Progenitor cell of endocrine pancreas (in vitro differentiated cells): ENCODE measurements at regions not wholly inside any gene's neighbourhood (a gene's known extent, or its start where the extent isn't known, plus 50 kb on each side); places are given as distances from the start of the nearest gene placed in this dataset.
"Not testable (repeated sequence)": the region's sequence is repeated elsewhere in the genome, so short reads cannot be mapped to it uniquely, and the experiment has no call there.

ENCODE experiments used
- DNase-seq: peaks from one replicate; pipeline ENCODE4 v3.0.0; 2021; ENCODE audit warnings: low spot score; ENCODE audit not compliant: unreplicated experiment
- H3K27ac Mint-ChIP-seq: 2 replicates; pipeline ENCODE4 v1.8.0; 2021; ENCODE audit warnings: mild to moderate bottlenecking, moderate library complexity, mixed read lengths
- H3K27me3 Mint-ChIP-seq: 2 replicates; pipeline ENCODE4 v1.8.0; 2021; ENCODE audit warnings: mixed read lengths
- H3K36me3 Mint-ChIP-seq: 2 replicates; pipeline ENCODE4 v1.8.0; 2022; ENCODE audit warnings: mixed read lengths; ENCODE audit not compliant: insufficient read depth
- H3K4me1 Mint-ChIP-seq: 2 replicates; pipeline ENCODE4 v1.8.0; 2021; ENCODE audit warnings: low read depth, mixed read lengths
- H3K4me3 Mint-ChIP-seq: 2 replicates; pipeline ENCODE4 v1.8.0; 2021; ENCODE audit warnings: low read depth, mild to moderate bottlenecking, moderate library complexity, mixed read lengths
- H3K9me3 Mint-ChIP-seq: 2 replicates; pipeline ENCODE4 v1.8.0; 2021; ENCODE audit warnings: low read depth, mixed read lengths
- TF ChIP-seq, protein P1 (sequence below): fragments of 200-600 bp; sonication (generic); IDR thresholded peaks from one replicate; pipeline ENCODE4 v1.5.0; 2021; ENCODE audit warnings: antibody characterized with exemption, mild to moderate bottlenecking; ENCODE audit not compliant: unreplicated experiment

DNA sequence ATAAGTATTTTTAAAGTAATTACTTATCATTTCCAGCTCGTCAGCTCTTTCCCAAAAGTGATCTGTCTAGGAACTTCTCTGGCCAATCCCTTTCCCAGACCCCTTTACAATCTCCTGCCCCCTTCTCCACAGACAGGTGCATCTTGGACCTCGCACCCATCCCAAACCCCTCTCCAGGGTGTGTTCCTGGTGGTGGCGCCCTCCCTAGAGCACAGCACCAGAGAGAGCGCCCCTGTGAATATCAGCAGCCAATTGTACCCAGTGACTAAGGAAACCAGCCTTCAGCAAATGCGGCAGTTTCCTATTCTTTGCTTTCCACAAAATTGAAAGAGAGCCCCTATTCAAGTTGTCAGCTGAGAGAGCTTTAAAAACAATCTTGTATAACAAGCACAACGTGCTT, 157.7 kb downstream of the RNASET2 start:
- H3K27me3 Mint-ChIP-seq, result no peaks in the 10 kb centered on the region
- DNase-seq, result no peak

DNA sequence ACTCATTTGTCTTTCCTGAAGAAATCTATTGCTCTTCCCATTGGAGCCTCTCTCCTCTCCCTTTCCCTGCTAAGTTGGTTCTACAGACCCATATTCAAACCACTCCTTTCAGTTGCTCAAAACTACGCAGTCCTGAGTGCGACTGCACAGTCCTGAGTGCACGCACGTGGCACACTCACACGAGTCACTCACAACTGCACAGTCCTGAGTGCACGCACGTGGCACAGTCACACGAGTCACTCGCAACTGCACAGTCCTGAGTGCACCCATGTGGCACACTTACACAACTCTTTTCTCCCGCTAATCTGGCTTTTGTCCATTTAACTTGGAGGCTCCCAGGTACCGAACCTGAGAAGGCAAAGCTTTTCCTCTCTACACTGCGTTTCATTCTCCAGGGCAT, 159.7 kb downstream of the RNASET2 start:
- Mint-ChIP-seq H3K27me3 (no peaks in the 10 kb centered on the region), H3K36me3 (no peaks in the 10 kb centered on the region), H3K4me3 (no peak overlapping the region), H3K9me3 (peaks cover 4% of the 10 kb centered on the region), H3K4me1 (no peaks in the 10 kb centered on the region), H3K27ac (no peak overlapping the region)
- DNase-seq, result no peak
- TF ChIP-seq, protein P1, sequence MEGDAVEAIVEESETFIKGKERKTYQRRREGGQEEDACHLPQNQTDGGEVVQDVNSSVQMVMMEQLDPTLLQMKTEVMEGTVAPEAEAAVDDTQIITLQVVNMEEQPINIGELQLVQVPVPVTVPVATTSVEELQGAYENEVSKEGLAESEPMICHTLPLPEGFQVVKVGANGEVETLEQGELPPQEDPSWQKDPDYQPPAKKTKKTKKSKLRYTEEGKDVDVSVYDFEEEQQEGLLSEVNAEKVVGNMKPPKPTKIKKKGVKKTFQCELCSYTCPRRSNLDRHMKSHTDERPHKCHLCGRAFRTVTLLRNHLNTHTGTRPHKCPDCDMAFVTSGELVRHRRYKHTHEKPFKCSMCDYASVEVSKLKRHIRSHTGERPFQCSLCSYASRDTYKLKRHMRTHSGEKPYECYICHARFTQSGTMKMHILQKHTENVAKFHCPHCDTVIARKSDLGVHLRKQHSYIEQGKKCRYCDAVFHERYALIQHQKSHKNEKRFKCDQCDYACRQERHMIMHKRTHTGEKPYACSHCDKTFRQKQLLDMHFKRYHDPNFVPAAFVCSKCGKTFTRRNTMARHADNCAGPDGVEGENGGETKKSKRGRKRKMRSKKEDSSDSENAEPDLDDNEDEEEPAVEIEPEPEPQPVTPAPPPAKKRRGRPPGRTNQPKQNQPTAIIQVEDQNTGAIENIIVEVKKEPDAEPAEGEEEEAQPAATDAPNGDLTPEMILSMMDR, result no peak

More for the DNA sequence above, 157.7 kb downstream of the RNASET2 start:
- Mint-ChIP-seq H3K36me3 (no peaks in the 10 kb centered on the region), H3K9me3 (no peaks in the 10 kb centered on the region), H3K4me1 (no peaks in the 10 kb centered on the region), H3K27ac (no peak overlapping the region), H3K4me3 (no peak overlapping the region)
- TF ChIP-seq, protein P1, result no peak

DNA sequence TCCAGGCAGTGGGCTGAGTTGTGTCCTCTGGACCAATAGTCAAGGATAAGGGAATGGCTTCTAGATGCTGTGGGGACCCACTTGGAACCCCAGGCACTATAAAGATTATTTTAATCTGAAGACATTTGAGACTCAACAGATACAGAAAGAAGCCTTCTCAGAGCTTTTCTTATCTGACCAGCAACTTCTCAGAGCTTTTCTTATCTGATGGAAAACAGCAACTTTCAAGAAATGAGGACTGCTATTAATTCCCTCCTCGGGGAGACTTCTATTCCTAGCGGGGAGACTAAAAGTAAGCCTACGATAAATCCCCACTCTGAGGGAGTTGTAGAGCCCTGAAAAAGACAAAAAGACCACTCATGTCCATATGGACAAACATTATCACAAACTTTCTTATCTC, 160.5 kb downstream of the RNASET2 start:
- TF ChIP-seq, protein P1, result no peak
- no peaks in the 10 kb centered on the region for H3K36me3 Mint-ChIP-seq
- no peak overlapping the region for H3K4me3 Mint-ChIP-seq
- no peak overlapping the region for H3K27ac Mint-ChIP-seq
- H3K9me3 Mint-ChIP-seq, result peaks cover 4% of the 10 kb centered on the region
- no peaks in the 10 kb centered on the region for H3K27me3 Mint-ChIP-seq
- no peak for DNase-seq
- H3K4me1 Mint-ChIP-seq, result no peaks in the 10 kb centered on the region

DNA sequence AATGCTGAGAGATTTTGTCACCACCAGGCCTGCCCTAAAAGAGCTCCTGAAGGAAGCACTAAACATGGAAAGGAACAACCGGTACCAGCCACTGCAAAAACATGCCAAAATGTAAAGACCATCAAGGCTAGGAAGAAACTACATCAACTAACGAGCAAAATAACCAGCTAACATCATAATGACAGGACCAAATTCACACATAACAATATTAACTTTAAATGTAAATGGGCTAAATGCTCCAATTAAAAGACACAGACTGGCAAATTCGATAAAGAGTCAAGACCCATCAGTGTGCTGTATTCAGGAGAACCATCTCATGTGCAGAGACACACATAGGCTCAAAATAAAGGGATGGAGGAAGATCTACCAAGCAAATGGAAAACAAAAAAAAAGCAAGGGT, 163.8 kb upstream of the RPS6KA2 start:
- not testable (repeated sequence) for H3K27ac Mint-ChIP-seq, H3K36me3 Mint-ChIP-seq, H3K27me3 Mint-ChIP-seq, H3K9me3 Mint-ChIP-seq, DNase-seq, H3K4me3 Mint-ChIP-seq, H3K4me1 Mint-ChIP-seq

DNA sequence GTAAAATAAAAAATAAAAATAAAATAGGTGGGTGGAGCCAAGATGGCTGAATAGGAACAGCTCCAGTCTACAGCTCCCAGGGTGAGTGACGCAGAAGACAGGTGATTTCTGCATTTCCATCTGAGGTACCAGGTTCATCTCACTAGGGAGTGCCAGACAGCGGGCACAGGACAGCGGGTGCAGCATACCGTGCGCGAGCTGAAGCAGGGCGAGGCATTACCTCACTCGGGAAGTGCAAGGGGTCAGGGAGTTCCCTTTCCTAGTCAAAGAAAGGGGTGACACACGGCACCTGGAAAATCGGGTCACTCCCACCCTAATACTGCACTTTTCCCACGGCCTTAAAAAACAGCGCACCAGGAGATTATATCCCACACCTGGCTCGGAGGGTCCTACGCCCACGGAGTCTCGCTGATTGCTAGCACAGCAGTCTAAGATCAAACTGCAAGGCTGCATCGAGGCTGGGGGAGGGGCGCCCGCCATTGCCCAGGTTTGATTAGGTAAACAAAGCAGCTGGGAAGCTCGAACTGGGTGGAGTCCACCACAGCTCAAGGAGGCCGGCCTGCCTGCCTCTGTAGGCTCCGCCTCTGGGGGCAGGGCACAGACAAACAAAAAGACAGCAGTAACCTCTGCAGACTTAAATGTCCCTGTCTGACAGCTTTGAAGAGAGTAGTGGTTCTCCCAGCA, 161.9 kb upstream of the RPS6KA2 start:
- not testable (repeated sequence) for H3K4me3 Mint-ChIP-seq, DNase-seq, H3K27me3 Mint-ChIP-seq, H3K9me3 Mint-ChIP-seq, H3K36me3 Mint-ChIP-seq, H3K27ac Mint-ChIP-seq, H3K4me1 Mint-ChIP-seq

DNA sequence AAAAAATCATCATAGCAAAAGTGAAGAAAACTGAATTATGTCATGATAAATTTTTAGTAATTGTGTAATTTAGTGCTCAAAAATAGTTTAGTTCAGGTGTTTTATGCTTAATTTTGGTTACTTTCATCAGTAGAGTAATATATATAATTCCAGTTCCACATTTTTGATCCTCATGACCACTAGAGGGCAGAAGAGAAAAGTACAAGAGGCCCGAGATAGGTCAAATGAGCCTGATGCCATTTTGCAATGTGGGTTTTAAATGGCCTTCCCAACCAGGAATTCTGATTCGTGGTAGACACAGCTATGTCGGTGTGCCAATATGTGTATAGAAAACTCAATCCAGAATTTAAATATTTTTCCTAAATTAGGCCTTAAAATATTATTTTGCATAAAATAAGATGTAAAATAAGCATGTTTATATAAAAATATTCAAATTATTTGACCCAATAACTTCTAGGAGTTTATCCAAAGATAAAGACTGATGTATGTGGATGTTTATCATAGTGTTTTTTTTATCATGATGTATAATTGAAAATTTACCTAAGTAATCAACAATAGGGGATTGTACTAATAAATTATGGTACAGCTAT, 159.7 kb upstream of the RPS6KA2 start:
- TF ChIP-seq, protein P1, result peak; percentile 87
- no peak overlapping the region for H3K27ac Mint-ChIP-seq
- H3K9me3 Mint-ChIP-seq, result peaks cover under 1% of the 10 kb centered on the region
- no peaks in the 10 kb centered on the region for H3K4me1 Mint-ChIP-seq
- no peaks in the 10 kb centered on the region for H3K27me3 Mint-ChIP-seq
- no peak for DNase-seq
- no peak overlapping the region for H3K4me3 Mint-ChIP-seq
- H3K36me3 Mint-ChIP-seq, result no peaks in the 10 kb centered on the region
